Keratinocyte (primary cell): ENCODE measurements at regions not wholly inside any gene's neighbourhood (a gene's known extent, or its start where the extent isn't known, plus 50 kb on each side); places are given as distances from the start of the nearest gene placed in this dataset.

Source experiments
- CTCF ChIP-seq, 3 experiments: IDR thresholded peaks in 1 of 3; conservative IDR thresholded peaks in 1 of 3; optimal IDR thresholded peaks in 1 of 3; 2 replicates in 2 of 3; 3 replicates in 1 of 3; pipeline versions ENCODE3 to v1.5.1; 2011; ENCODE audit warnings: low read length in 3 of 3, mild to moderate bottlenecking in 3 of 3, moderate library complexity in 2 of 3, control low read depth in 1 of 3, inconsistent platforms in 1 of 3; ENCODE audit not compliant: insufficient read depth in 2 of 3; ENCODE audit errors: extremely low read depth in 1 of 3
- EZH2 ChIP-seq: IDR thresholded peaks from one replicate; pipeline ENCODE4 v1.6.1; 2012; ENCODE audit warnings: inconsistent platforms, mild to moderate bottlenecking, low read length, moderate library complexity

GRCh38 chr7:26468625-26469024 is 177.0 kb downstream of the SNX10 start:
- TF ChIP-seq CTCF (optimal IDR thresholded peaks at IDR 0.05 in 1 of 3, IDR thresholded peaks at IDR 0.05 in 1 of 3, conservative IDR thresholded peaks at IDR 0.05 in 1 of 3; ENCODE audit: extremely low read depth in 1 of 3, insufficient read depth in 2 of 3, low read length in 3 of 3) (no peak), EZH2 (no peak)
